Right lobe of liver (tissue), 4 donors: ENCODE measurements at regions not wholly inside any gene's neighbourhood (a gene's known extent, or its start where the extent isn't known, plus 50 kb on each side); places are given as distances from the start of the nearest gene placed in this dataset.

Experiments
- POLR2A ChIP-seq: fragments of 450-650 bp; IDR thresholded peaks from one replicate; pipeline ENCODE4 v1.6.1; 2017; ENCODE audit warnings: antibody characterized with exemption, mild to moderate bottlenecking
- TF ChIP-seq, protein P1 (sequence below), 4 donors: fragments of 200-600 bp in 3 of 4; fragments of 450-650 bp in 1 of 4; IDR thresholded peaks; one replicate each; pipeline versions ENCODE4 v1.5.1 to v1.8.0; 2016 to 2022; ENCODE audit warnings: antibody characterized with exemption in 4 of 4, mild to moderate bottlenecking in 2 of 4
- donor health status: DM: no; HTN: no; CAD: no.
- donor health status: DM: no; HTN: no; CAD: no.
- donor health status: DM: no; HTN: yes; CAD: no.

- TF ChIP-seq, protein P1, sequence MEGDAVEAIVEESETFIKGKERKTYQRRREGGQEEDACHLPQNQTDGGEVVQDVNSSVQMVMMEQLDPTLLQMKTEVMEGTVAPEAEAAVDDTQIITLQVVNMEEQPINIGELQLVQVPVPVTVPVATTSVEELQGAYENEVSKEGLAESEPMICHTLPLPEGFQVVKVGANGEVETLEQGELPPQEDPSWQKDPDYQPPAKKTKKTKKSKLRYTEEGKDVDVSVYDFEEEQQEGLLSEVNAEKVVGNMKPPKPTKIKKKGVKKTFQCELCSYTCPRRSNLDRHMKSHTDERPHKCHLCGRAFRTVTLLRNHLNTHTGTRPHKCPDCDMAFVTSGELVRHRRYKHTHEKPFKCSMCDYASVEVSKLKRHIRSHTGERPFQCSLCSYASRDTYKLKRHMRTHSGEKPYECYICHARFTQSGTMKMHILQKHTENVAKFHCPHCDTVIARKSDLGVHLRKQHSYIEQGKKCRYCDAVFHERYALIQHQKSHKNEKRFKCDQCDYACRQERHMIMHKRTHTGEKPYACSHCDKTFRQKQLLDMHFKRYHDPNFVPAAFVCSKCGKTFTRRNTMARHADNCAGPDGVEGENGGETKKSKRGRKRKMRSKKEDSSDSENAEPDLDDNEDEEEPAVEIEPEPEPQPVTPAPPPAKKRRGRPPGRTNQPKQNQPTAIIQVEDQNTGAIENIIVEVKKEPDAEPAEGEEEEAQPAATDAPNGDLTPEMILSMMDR (IDR thresholded peaks at IDR 0.05): no peak
- TF ChIP-seq POLR2A: no peak
These were observed 168.6 kb upstream of the UBASH3B start for GRCh38 chr11:122486793-122487495.
